ENCODE measurements at regions not wholly inside any gene's neighbourhood (a gene's known extent, or its start where the extent isn't known, plus 50 kb on each side); places are given as distances from the start of the nearest gene placed in this dataset.

GRCh38 chr3:24578951-24579421, 84.3 kb upstream of the THRB start:
- TF ChIP-seq POLR2AphosphoS5 (IDR thresholded peaks at IDR 0.05) = no peak
- TF ChIP-seq CTCF (IDR thresholded peaks at IDR 0.05; ENCODE audit: poor library complexity, severe bottlenecking) = no peak
- TF ChIP-seq EZH2 (IDR thresholded peaks at IDR 0.05; ENCODE audit: borderline replicate concordance, insufficient read depth, low read length, poor library complexity, severe bottlenecking) = no peak
- TF ChIP-seq EP300 (conservative IDR thresholded peaks at IDR 0.05; ENCODE audit: poor library complexity, severe bottlenecking) = no peak
- TF ChIP-seq TAF1 (IDR thresholded peaks at IDR 0.05; ENCODE audit: low read depth) = no peak
